A204.1 (cell line): ENCODE measurements at regions not wholly inside any gene's neighbourhood (a gene's known extent, or its start where the extent isn't known, plus 50 kb on each side); places are given as distances from the start of the nearest gene placed in this dataset.
"Not testable (repeated sequence)": the region's sequence is repeated elsewhere in the genome, so short reads cannot be mapped to it uniquely, and the experiment has no call there.

Experiments used
- FAIRE-seq: peaks from 2 replicates; lab custom pipeline; 2012; peaks lifted over from hg19 to GRCh38; lab: Jason Lieb, UNC

DNA sequence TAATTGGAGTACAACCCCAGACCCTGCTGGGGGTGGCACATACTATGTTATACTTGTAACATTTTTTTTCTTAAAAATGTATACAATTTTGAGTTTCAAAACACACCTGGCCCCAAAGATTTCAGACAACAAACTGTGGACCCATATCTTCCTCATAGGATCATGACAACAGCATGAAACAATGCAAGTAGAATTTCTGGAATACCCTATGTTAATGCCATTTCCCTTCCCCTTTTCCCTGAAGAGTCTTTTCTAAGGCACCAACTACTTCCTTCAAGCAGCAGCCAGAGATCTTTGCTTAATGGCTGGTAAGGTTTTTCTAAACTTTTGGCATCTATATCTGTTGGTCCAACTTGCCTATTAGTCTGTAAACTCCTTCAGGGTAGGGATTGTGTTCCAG, 99.9 kb upstream of the SERBP1 start:
- FAIRE-seq: no peak

DNA sequence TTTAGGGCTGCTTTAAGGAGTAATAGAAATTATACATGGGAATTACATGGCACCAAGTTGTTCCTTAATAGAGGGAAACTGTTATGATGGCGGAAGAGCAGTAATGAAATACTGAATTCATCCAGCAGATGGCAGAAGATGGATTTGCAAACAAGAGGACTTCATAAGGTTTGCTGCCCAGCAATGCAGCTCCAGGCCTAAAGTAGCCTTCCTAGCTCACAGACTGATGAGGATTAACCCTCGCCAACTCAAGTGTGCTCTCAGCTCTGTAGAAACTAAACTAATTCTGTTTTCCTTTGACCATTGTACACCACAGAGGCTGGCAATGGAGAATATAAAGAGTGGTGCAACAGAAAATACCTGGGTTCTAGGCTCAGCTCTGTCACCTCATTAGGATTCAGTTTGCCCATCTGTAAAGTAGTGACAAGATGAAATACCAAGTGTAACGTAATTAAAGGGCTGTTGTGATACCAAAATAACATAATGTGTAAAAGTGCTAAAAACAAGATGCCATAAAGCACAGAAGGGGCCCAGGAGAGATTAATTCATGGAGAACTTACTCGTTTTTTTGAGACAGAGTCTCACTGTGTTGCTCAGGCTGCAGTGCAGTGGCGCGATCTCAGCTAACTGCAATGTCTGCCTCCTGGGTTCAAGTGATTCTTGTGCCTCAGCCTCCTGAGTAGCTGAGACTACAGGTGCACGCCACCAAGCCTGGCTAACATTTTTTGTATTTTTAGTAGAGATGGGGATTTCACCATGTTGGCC, 102.4 kb upstream of the SERBP1 start:
- peak; percentile 85 for FAIRE-seq

DNA sequence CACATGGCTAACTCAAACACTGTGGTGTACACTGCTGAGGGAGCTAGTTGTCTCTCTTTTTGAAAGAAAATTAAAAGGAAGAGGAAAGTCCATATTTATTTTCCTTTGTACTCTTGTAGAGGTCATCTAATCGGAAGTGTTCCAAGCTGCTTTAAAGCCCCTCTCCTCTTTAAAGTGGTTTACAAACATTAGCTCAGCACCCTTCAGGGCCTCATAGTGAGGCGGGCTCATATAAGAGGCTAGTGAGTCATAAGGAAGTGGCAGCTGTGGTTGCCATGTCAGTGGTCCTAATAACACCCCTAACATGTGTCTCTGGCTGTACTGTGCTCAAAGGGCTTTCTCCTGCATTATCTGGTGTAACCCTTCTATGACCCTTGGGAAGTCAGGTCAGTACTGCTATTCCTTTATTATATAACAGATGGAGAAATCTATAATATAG, 104.4 kb upstream of the SERBP1 start:
- FAIRE-seq: no peak

DNA sequence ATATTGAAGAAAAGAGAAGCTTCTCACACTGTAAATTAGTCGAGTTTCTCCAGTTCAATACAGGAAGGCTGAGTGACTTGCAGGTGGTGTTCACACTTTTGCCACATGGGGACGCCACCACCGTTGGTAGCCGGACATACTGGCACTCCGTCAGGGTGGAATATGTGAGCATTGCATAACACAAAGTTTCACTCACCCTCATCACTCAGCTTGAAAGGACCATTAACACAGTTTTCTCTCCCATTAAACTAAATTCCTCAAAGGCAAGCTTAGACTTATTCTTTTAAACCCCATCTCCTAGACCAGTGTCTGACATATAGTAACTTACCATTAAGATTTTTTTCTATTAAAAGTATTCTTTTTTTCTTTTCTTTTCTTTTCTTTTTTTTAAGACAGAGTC, 105.3 kb upstream of the SERBP1 start:
- no peak for FAIRE-seq

DNA sequence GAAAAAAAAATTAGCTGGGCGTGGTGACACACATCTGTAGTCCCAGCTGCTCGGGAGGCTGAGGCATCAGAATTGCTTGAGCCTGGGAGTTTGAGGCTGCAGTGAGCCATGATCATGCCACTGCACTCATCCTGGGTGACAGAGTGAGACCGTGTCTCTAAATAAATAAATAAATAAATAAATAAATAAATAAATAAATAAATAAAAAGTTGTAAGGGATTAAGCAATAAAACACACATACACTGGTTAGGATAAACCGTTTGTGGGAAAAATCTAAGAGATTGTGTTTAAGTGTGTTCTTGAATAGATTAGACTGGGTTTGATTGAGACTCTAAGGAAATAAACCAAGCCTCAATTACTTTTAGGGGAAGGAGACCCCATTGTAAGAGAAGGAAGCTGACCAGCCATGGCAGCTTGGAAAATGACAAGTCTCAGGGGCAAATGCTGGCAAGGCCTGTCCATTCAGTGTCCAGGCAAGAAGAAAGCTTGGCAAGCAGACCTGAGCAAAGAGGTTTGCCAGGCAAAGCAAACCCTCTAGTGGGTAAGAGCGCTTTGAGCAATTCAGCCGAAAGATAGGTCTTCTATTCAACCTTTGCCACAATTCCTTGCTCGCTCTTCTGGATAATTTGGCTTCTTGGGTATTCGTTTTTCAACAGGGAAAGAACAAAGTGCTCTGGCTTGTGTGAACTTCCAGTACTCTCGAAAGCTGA, 106.9 kb upstream of the SERBP1 start:
- no peak for FAIRE-seq

DNA sequence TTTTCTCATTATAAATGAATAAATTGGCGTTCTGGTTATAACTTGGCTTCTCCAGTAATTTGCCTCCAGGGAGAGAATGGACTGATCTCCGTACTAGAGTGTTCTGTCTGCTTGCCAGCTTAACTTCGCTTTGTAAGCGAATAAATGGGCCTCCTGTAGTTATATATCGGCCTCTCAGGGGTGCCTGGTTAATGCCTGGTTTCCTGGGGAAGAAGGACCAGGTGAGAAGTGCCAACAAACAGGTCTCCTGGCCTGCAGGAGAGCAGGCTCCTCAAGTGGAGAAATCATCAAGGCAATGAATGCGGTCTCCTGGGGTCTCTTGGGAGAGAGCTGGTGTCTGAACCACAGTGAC, 107.4 kb upstream of the SERBP1 start:
- no peak for FAIRE-seq

DNA sequence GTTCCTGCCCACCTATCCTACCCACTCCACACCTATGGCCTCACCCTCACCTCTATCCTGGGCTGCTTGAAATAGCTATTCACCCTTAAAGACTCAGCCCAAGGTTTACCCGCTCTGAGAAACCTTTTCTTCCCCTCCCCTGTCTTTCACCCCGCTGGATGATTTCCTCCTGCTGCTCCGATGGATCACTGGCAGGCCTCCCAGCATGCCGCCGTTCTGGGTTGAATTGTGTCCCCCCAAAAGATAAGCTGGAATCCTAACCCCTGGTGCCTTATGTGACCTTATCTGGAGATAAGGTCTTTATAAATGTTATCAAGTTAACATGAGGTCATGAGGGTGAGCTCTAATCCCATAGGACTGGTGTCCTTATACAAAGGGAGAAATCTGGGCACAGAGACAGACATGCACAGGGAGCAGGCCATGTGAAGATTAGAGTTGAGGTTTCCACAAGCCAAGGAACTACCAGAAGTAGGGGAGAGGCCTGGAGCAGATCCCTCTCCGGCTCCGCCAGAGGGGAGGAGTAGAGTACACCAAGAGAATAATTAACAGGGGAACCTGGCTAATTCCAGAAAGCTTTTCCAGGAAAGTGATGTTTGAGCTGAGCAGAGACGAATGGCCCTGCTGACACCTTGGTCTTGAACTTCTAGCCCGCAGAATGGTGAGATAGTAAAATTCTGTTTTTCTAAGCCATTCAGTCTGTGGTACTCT, 110.0 kb upstream of the SERBP1 start:
- no peak for FAIRE-seq

DNA sequence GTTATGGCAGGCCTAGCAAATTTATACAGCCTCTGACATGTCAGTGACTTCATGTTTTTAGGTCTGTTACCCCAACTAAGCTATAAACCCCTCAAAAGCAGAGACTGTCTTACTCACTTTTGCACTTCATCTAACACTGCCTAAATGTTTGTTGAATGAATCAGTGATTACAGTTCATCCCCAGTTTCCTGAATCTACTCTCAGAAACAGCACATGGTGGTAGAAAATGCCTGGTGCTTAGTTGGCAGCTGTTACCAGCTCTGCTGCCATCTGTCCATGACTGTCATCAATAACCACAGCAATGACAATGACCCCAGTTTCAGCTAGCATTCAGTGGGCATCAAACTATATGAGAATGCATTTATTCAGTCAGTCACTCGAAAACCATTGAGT, 110.5 kb upstream of the SERBP1 start:
- no peak for FAIRE-seq

DNA sequence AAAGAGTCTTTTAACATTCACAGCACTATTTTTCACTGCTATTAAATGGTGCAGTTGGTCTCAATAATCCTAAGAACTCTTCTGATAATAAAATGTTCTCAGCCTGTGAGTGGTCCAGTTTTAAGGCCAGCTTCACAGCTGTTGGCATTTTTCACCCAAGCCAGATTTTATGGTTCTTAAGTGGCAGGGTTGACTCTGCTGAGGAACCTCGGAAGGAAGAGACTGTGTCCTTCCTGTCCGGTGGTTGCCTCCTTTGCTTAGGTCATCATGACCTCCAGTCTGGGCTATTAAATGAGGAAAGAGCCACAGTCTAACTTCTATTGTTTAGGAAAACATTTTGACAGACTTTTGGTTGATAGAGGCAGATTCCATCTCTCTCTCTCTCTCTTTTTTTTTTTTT, 112.5 kb upstream of the SERBP1 start:
- FAIRE-seq: no peak

DNA sequence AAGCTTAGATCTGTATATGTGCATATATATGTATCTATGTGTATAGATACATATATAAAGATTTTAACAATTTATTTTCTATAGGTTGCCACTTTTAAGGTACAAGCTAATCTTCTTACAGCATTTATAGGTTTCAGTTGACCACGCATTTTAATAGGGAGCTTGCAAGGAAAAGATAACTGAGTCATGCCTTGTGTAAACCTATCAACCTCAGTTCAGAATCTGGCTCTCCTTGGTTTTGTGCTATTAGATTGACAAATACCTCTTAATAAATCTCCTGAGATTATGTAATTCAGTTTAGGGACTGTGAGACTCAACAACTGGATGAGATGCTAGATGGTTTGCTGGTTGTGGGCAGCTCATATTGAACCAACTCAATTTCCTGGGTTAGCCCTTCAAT, 114.7 kb upstream of the SERBP1 start:
- FAIRE-seq: no peak

DNA sequence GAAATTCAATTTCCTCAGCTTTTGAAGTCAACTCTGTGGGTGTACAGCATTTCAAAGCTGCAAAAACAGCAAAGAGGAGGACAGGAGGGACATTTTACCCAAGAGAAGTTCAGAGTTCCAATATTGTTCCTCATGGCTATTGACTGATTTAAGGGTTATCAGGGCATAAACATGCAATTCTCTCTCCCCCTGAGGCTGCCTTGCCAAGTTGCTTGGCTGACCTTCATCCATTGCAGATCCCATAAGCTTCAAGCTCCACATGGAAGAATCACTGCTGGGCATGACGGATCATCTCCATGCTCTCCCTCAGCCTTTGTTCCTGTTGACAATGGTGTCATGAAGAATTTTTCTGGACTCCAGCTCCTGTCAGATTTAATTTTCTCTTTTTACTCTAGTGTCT, 115.2 kb upstream of the SERBP1 start:
- FAIRE-seq: no peak

DNA sequence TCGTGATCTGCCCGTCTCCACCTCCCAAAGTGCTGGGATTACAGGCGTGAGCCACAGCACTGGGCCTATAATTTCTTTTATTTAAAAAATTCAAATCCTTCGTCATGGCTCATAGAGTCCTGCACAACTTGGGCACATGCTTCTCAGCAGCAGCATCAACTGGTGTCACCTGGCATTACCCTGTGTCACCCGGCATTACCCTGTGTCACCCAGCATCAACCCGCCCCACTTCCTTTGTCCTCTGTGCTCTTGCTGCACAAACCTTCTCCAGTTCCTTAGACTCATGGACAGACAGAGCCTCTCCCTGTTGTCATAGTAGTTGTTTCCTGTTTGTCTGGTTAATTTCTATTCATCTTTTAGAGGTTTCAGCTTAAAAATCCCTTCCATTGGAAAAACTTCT, 121.2 kb upstream of the SERBP1 start:
- FAIRE-seq: no peak

DNA sequence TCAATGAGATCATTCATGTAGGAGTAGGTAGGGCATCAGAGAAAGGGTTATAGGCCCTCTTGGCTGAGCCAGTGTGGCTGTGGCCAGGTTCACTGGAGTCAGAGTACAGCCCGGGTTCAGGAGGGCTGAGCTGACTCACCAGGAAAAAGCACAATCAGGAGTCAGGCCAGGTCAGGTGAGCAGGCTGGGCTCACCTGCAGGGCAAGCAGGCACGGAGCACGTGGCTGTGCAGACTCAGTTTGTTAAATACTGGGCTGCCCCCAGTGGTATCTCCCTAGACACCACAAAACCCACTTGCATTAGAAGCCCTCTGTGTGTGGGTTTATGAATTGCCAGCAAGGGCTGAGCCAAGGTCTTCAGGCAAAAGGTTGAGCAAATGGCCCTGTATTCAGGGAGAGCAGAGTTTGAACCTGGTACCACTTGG, 122.1 kb upstream of the SERBP1 start:
- FAIRE-seq: no peak

DNA sequence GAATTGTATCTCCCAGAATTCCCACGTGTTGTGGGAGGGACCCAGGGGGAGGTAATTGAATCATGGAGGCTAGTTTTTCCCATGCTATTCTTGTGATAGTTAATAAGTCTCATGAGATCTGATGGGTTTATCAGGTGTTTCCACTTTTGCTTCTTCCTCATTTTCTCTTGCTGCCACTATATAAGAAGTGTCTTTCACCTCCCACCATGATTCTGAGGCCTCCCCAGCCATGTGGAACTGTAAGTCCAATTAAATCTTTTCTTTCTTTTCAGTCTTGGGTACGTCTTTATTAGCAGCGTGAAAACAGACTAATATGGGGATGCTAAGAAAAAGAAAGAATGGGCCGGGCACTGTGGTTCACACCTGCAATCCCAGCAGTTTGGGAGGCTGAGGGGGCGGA, 124.0 kb upstream of the SERBP1 start:
- not testable (repeated sequence) for FAIRE-seq

DNA sequence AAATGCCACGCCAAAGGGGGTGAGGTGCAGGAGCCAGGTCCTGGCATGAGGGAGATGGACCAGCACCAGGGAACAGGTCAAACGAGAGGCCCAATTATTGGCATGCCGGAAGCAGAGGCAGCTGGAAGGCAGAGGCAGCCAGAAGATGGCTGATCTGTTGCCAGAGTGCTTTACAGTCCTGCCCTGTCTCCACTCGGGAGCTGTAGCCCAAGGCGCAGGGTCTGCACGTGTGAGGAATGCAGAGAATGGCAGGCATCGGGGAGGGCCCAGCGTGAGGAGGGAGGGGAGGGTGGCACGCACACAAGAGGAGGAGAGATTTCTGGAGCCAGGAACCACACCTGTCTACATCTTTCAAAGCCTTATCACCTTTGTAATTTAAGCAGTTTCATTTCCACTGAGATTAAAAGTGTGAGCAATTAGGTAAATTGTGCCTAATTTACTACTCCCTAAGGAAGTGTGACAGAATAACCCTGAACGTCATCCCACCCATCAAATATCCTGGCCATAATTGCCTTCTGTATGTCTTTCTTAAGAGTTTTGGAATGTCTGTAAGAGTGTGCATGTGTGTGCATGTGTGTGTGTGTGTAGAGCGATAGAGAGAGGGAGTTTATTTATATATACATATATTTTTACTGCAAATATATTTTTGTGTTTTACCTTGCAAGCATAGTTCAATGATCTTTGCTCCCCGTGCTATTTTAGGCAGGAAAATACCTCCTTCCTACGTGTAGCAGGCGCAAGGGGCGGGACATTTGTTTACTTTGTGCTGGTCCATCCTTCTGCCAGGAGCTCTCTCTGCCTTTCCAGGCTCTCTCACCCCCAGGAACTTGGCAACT, 125.5 kb upstream of the SERBP1 start:
- FAIRE-seq: no peak

DNA sequence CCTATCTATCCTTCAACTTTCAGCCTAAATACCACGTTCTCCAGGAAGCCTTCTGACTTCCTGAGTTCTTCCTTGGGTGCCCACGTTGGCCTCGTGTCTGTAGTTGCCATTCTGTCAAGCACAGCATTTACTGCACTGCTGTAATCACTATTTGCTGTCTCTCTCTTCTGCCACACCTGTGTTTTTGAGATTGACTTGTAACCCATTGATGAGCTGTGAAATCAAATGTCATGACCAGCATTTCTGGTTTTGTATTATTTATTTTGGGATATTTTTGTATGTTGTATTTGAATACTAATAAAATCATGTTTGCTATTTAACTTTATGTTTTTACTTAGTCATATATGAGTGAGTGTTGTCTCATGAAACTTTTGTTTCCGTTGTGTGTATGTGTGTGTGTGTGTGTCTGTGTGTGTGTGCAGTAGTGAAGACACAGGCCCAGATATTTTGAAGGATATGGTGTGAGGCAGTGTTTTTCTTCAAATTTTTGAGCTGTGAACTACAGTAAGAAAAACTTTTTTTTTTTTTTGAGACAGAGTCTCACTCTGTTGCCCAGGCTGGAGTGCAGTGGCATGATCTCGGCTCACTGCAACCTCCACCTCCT, 126.2 kb upstream of the SERBP1 start:
- FAIRE-seq: no peak

DNA sequence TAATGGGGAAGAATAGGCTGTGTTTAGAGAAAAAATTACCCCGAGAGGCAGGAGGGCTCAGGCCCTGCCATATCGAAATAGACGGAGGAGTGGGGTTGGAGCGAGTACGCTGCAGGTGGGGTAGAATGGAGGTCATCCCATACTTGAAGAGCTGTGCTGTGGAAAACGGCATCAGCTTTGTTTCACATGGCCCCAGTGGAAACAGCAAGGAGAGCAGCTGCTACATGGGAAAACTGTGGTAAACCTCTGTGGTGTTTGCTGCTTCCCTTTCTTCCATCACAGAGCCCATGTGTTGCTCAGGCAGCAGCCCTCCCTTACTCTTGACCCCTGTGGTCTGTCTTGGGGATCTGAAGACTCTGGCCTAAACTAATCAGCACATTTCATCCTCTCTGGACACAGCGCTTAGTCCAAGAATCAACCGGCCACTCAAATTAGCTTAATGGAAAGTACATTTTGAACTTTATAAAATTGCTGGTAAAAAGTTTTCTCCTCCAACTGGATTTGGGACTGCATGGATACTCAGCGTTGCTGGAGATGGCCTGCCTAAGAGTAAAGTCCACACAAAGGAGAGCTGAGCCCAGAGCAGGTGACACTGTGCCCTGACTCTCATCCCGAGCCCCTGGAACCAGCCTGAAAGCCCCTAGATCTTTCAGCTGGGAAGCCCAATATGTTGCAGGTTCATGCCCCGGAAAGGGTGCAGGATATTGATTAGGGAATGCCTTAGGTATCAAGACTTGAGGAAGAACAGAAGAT, 127.1 kb upstream of the GADD45A start:
- no peak for FAIRE-seq

DNA sequence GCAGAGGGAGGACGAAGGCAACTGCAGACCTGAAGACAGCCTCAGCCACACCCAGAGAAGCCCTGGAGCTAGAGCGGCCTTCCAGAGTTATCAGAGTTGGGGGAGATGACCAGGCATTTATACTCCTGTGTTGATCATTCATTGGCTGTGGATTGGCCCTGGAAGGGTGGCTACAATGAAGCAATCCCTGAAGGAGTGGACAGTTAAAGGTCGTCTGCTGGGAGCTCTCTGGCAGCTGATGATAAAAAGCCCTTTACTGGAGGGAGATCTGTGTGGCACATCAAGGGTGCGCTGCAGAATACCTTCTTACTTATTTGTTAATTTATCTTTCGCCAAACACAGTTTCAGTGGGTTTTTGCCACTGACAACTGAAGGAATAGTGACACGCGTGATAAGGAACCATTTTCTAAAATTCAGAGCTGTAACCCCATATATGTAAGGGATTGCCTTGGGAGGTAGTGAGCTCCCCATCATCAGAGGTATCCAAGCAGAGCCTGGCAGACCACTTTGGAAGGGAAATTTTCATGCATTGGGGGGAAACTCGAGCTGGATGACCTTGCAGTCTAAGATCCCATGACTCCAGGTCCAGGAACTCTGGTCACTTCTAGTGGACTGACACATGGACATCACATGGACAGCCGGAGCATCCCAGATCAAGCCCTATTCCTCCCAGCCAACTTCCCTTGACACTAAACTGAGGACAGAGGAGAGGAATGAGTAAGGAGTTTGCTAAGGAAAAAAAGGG, 126.4 kb upstream of the GADD45A start:
- no peak for FAIRE-seq

DNA sequence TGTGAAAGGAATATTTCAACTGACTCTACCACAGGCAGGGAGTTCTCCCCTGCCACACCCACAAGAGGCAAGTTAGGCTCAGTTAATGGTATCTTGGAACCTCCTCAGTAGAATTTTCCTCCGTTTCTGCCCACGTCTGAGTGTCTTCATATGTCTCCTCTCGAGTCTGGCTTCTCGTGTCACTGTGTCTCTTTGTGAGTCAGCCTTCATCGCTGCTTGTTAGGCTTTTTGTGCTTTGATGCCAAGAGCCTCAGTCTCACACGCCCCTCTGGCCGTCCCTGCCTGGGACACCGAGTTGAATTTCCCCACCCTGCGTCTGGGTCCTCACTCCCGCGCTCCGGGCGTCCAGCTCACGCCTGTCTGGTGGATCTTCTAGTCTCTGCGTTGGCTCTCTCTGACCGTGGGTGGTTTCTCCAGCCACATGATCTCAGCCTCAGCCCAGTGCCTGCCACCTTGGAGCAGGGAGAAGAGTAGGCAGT, 125.7 kb upstream of the GADD45A start:
- no peak for FAIRE-seq

DNA sequence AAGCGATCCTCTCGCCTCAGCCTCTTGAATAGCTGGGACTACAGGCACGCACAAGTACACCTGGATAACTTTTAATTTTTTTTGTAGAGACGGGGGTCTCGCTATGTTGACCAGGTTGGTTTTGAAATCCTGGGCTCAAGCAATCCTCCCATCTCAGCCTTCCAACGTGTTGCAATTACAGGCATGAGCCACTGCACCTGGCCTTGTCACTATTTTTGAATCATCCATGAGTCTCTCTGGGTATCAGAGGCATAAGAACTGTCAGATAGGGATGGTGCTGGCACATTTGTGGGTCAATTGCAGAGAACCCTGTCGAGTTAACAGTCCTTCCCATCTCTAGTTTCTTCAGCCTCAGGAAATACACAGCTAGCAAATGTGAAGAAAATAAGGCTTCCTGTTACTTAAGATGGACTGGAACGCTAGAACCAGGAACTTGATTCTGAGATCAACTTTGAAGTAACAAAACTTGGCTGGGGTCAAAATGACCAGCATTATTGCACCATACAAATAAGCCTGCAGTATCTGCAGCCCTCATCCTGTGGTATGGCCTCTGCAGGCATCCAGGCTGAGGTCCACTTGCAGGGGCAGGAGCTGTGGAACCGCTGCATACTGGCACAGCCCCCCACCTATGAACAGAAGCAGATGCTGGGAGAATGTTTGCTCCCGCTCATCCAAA, 124.3 kb upstream of the GADD45A start:
- FAIRE-seq: no peak
